Endometrial microvascular endothelial cells (primary cell): ENCODE measurements at regions not wholly inside any gene's neighbourhood (a gene's known extent, or its start where the extent isn't known, plus 50 kb on each side); places are given as distances from the start of the nearest gene placed in this dataset.

Experiments
- in situ Hi-C: cut with HindIII; loops from 2 replicates; pipeline ENCODE4 v1.10.0; 2017; ENCODE audit warnings: low sequenced_read_pairs, low pct_unique_long_range_greater_than_20kb; ENCODE audit errors: inconsistent ontology term

DNA sequence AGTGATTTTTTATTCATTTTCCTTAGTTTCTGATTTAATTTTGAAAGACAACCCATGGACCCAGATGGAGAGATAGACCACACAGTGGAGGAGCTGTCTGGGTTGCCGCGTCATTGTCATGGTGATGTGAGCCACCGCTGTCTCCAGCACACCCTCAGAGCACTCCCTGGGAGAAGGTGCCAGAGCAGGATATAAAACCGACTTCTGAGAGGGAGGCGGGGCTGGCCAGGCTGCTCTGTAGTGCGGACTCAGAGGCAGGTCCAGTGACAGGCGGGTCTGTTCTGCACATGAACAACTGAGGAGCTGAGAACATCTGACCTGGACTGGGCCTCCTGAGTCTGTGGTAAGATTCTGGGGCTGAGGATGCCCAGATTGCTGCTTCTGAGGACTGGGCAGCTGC is 216.3 kb upstream of the NLRP1 start:
- in situ Hi-C loops, result no loop called here

DNA sequence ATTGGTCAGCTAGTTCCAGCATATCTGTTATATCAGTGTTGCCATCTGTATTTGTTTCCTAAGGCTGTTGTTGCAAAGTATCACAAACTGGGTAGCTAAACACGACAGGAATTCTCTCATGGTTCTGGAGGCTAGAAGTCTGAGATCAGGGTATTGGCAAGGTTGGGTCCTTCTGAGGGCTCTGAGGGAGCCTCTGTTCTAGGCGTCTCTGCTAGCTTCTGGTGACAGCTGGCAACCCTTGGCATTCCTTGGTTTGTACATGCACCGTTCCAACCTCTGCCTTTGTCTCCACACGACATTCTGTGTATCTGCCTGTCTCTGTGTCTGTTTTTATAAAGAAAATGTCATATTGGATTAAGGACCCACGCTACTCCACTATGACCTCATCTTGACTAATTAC is 219.9 kb upstream of the NLRP1 start:
- in situ Hi-C loops, result no loop called here

DNA sequence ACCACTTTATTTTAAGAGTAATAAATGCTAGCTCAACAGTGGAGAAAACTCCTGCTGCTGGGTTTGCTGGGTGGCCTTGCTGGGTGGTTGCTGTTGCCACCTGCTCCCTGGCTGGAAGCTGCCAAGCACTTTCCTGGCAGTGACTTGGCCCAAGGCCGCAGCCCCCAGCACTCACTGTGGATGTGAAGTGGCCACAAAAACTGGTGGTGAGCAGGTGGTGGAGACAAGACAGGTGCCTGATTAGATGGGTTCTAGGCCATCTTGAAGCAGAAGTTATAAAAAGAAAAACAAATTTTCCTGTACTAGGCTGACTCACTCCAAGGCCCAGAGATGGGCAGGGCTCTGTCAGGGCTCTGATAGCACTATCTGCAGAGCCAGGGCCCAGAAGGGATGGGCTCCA is 224.7 kb upstream of the NLRP1 start:
- in situ Hi-C loops, result no loop called here

DNA sequence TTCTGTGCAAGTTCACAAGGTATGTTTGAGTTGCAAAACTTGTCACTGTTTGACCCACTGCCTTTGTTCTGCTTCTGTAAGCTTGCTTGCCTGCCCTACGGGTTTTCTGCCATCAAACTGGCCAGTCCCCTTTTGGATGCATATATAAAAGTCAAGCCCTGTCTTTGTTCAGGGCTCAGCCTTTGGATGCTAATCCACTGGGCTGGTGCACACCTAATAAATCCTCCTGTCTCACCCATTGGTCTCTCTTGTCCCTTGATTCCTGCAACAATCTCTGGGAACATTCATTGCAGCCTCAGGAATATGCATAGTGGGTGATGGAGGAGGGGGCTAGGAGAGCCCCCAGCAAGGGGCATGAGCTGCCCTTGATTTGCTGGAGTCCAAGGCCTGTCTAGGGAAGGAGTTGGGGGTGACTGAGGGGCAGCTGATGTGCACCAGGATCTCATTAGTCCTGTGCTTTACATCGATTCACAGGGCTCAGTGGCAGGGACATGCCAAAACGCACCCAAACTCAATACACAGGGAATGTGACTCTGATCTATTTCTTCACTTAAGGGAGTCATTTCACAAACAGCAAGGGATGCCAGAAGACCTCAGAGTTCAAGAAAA is 225.4 kb upstream of the NLRP1 start:
- in situ Hi-C loops, result no loop called here

DNA sequence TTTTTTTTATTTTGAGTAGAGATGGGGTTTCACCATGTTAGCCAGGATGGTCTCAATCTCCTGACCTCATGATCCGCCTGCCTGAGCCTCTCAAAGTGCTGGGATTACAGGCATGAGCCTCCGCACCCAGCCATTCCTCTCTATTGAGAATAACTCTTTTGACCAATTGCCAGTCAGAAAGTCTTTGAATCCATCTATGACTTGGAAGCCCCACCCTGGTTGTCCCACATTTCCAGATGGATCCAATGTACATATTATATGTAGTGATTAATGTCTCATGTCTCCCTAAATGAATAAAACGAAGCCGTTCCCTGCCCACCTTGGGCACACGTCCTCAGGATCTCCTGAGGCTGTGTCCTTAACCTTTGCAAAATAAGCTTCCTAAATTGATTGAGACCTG is 228.3 kb upstream of the NLRP1 start:
- in situ Hi-C loops, result no loop called here

DNA sequence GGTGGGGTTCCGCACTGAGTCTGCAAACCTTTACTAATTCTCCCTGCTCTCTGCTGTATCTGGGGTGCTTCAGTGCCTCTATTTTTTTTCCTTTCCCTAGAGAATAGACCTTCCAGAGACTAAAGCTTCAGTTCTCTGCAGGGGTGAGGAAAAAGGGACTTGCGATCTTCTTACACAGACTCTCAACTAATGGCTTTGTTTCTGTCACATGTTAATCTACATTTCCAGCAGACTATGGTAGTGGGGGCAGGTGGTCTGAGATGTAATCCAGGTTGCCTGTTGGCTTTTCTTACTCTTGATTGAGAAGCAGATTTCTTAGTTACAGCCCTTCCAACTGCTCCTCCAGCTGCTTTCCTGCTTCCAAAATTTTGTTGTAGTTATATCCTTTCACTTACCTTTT is 229.0 kb upstream of the NLRP1 start:
- in situ Hi-C loops, result no loop called here

DNA sequence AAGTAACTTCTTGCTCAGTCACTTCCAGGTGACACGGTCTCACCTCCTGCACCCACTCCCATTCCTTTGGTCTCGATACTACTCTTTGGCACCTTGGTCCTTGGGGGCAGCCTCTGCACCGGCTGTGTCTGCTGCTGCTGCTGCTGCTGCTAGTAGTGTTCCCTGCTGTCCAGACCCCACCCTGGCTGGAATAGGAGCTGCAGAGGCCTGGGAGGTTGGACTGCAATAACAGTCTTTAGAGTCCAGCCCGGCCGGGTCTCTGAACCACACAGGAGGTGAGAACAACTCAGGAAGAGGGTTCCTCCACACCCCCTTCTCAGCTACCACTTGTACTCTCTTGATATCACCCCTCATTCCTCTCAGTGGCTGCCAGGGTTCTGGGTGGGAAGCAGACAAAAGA is 231.1 kb upstream of the NLRP1 start:
- in situ Hi-C loops, result no loop called here

DNA sequence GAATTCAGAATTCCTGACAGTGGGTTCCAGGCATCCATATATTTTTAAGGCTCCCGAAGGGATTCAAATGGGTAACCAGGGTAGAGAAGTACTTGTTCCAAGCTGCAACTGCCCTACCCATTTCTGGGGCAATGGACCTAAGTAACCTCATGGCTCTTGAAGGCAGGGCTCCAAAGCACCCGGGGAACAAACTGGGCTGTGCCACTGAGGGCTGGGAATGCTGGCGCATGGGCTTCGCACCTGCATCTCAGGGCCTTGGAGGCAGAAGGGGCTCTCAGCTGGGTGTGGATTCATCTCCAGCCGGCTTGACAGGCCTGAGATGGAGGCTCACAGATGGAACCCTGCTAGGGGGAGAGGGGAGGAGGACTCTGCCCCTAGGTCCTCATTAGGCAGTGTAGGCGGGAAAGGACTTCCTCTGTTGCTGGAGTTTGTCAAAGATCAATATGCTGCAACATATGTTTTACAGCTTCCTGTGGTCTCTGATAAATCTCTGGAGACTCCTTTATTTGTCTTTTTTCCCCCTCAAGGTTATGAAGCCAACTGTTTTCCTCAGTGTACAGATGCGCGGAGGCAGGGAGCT is 232.3 kb upstream of the NLRP1 start:
- in situ Hi-C loops, result no loop called here

DNA sequence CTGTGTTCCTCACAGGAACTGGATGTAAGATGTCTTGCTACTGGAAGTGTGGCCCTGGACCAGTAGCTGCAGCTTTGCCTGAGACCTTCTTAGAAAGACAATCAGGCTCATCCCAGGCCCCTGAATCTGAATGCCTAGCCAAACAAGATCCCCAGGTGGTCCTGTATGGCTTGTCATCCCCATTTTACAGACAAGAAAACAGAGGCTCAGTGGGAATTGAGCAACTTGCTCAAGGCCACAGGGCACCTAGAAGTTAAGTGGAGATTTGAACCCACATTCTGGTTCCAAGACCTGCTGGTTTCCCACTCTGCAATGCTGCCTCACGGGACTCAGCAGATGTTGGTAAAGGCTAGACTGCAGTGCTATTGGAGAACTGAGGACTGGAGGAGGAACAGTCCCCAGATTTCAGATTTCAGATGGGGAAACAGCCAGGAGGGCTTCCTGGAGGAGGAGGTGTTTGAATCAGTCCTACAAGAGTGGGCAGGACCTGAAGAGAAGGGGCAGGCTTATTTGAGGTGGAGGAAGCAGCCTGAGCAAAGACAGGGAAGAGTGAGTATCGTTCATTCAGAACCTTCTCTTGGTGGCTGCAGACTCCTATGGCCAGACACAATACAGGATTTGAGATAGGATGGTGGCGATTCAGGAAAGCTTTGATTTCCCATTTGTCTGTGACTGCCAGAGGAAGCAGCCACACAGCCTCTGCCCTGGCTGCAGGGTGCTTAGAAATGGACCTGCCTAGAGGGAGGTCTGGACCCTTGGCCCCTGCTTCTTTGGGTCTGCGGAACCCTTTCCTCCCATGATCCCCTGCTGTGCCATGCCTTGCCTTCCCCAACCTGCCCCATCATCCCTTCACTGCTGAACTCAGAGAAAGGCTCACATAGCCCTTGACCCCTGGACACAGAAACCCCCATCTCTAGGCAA is 233.4 kb upstream of the NLRP1 start:
- in situ Hi-C loops, result no loop called here

DNA sequence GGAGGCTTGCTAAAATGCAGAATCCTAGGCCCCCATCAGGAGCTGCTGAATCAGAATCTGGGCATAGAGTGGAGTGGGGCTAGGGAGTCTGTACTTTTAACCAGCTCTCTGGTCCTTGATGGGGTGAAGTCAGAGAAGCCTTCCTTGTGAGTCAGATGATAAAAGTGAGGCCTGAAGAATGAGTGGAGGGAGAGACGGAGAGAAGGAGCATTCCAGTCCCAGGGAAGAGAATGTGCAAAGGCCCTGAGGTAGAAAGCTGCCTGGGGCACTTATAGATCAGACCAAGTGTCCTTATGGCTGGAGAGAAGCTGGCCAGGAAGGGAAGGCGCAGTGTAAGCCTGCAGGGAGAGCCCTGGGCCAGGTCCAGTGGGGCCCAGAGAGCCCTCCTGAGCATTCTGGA is 235.1 kb upstream of the NLRP1 start:
- in situ Hi-C loops, result no loop called here

DNA sequence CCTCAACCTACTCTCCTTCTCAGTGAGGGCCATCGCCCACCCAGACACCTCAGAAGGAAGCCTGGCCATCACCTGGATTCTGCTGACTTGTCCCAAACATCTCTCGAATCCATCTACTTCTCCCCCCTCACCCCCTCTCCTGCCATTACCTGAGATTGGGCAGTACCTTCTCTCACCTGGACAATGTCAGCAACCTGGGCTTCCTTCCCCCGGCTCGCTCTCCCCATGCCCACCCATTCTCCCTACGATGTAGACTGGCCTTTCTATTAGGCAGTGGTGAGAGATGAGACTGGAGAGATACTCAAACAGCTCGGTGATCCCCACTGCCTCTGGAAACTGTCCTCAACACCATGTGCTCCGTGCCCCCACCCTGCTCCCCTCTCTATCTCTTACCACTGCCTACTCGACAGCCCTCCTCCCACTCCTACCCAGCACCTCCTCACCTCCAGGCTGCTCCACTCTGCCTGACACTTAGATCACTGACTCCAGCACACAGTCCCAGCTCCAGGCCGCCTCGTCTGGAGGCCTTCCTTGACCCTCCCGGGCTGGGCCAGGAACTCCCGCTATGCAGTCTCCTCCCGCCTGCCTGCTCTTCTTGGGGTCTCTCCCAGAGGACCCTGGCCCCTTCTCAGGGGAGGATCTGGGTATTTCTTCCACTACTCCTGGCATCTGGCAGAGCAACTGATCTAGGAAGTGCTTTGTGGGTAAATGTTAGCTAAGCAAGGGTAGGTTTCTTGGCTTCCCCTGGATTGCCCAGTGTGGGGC is 235.8 kb upstream of the NLRP1 start:
- in situ Hi-C loops, result no loop called here

DNA sequence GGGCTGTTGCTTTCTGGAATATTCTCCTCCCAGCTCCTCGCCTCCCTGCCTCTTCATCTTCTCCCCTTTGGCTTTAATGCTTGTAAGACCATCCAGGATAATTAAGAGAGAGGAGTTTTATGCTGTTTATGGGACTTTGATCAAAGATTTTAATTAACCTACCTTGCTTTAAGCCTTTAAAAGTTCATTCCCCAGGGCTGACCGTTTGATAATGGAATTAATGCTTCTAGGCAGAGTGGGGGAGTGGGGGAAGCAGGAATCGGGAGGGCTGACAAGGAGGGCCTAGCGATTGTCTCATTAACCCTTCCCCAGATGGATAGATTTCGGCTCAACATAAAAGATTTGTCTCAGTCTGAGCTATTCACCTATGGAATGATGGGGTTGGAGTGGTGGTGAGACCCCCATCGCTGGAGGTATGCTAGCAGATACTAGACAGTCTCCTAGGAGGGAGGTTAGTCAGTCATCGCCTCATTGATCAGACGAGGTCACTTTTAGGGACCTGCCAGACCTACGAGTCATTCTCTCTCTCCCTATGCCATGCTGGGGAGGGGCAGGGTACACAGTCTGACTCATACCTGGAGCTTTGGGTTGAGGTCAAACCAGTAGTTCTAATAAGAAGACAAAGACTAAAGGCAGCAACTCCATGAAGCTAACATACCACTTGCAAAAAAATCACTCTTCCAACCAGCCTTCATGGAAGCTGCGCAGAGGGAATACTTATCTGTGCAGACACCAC is 236.6 kb upstream of the NLRP1 start:
- in situ Hi-C loops, result no loop called here

DNA sequence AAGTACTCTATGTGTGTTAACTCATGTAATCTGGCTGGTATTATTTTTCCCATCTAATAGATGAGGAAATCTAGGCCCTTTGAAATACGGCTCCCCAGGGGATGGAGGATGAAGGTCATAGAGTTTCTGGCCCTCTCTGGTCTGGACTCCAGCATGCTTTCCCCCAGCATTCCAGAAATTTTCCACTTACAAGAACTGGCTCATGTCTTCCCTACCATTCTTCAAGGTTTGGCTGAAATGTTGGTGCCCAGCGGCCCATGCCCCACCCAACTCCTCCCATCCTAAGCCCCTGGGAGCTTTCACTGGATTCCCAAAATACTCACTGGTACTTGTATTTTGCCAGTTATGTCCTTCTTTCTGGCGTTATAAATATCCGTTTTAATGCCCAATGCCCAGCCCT is 237.5 kb upstream of the NLRP1 start:
- in situ Hi-C loops, result no loop called here

DNA sequence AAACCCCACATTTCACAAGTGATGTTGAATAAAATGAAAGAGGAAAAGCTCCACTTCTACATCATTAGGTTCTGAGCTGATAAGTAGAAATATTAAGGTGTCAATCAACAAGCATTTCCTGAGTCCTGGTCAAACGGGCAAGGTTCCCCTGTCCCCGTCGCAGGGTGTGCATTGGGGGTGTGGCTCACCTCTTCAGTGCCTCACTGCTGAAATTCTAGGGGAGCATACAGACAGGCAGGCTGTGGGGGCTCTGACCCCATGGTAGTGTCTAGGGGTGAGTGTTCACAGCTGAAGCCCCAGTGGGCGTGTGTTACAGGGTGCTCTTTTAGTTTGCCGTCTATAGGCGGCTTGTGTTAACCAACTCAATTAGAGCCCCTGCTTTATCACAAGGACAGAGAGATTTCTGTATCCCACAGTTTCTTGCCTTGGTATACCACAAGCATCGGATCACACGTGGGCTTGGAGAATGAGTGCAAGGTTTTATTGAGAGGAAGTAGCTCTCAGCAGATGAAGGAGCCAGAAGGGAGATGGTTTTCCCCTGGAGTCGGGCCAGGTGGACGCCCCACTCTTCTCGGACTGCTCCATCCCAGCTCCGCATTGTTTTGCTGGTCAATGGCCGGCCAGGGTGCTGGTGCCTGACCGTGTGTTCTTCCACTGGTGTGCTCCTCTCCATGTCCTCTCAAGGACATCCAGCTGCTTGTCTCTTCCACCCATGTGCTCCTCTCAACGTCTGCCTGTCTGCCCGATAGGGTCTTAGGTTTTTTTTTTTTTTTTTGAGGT is 238.2 kb upstream of the NLRP1 start:
- in situ Hi-C loops, result no loop called here

DNA sequence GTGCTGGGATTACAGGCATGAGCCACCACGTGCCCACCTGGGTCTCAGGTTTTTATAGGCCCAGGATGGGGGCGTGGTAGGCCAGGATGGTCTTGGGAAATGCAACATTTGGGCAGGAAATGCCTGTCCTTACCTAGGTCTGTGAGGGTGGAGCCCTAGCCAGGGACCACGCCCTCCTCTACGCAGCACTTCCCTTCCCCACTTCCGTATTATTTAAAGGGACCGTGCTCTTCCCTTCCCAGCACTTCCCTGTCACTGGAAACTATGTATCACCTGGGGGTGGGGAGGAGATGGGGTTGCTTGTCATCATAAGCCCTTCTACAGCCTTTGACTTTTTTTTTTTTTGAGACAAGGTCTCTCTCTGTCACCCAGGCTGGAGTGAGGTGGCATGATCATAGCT is 238.9 kb upstream of the NLRP1 start:
- in situ Hi-C loops, result no loop called here

DNA sequence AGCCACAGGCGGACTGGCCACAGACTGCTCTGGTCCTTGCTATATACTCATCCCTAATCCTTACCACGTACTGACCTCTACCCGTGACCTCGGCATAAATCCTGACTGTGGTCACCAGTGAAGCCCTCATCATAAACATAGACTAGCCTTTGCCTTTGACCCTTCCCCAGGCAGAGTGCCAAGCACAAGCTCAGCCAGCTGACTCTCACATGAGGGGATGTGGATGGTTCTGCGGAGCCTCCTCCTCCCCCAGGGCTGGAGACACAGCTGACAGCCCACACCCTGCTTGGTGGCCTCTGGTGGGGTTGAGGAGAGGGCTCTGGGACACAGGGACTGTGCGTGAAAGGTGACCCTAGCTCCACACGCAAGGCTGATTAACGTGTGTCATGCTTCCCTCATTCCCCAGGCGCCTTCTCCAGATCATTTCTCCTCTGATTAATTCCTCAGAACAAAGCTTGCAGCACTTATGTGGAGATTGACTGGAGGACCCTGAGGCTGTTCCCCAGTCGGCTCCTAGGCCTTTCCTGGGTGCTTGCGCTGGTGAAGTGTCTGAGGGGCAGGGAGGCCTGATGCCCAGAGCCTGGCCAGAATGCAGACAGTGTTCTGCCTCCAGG is 241.5 kb upstream of the NLRP1 start:
- in situ Hi-C loops, result no loop called here

DNA sequence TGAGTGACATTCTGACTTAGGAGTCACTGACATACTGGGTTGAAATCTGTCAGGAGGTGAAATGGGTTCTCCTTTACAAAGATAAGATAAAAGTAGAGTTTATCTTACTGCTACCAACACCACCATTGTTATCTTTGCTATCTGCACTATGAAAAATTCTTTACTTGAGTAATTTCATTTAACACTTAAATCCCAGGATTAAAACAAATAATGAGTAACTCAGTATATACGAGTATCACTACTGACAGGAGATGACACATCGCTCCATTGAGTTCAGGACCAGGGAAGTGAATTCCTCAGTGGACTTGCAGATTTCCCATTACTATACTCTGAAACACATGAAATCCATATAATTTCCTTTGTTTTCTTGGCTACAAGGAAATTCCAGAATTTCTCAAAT is 242.1 kb upstream of the NLRP1 start:
- in situ Hi-C loops, result no loop called here

DNA sequence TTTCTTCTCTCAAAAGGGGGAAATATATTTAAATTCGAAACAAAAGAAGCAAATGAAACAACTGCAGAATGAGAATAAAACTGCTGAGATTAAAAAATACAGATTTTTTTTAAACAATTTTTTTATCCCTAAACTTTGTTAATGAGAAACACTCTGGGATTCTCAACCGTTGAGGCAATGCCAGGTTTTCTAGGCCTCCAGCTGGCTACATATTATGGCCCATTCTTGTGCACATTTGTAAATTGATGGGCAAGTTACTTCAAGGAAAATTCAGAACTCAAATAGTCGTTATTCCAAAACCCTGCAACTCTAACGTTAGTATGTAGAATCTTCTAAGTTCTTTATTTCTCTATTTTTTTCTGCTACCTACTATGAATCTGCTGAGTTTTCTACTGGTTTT is 239.3 kb upstream of the WSCD1 start:
- in situ Hi-C loops, result no loop called here
